ENCODE measurements at regions not wholly inside any gene's neighbourhood (a gene's known extent, or its start where the extent isn't known, plus 50 kb on each side); places are given as distances from the start of the nearest gene placed in this dataset.

DNA sequence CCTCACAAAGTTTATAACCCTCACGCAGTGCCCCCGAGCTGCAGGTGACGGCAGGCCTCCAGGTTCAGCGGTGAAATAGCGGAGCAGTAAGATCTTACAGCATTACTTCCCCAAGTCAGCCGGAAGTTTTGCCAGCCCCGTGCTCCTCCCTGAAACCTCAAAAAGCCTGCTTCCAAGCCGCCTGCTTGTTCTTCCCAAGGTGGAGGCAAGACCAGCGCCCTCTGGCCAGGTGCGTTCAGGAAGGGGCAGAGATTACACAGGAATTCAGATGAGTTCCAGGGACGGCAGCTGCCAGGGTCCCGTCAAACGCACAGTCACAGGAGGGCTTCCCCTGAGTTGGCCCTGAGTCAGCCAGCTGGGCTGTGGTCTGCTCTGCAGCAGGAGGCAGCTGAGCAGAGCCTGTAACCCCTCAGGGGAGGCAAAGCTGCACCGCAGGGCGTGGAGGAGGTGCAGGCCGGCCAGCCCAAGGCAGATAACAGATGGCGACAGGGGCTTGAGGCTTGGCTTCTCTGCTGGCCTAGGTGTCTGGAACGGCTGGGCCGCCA, 124.1 kb upstream of the RPS6KA2 start:
- no peak for DNase-seq (ENCODE audit: low read depth)

DNA sequence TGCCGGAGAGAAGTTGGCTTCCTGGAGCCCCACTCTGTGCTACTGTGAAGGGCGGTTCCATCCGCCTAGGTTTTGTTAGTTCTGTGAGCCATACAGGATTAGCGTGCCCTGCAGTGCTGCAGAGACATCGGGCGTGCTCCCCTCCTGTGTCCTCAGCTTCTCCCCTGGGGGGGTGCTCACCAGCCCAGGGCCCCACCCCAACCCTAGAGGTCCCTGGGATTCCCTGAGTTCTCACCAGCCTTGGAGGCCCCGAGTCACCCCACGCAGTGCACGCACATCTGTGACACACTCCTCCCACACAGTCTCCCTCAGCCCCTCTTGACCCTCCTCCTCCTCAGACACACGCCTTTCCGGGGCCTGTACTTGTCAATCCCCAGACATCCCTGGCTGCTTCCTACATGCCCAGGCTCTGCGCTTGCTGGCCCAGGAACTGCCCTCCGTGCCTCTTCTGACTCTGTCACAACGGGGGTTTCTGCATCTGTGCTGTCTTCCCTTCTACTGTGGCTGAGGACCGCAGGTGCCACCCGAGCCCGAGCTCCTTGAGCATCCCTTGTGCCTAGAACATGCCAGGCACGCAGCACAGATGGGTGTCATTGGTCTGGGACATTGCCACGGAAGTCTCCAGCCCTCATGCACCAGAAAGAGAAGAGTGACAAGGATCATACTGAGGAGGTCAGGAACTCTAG, 123.2 kb upstream of the RPS6KA2 start:
- no peak for DNase-seq (ENCODE audit: low read depth)

DNA sequence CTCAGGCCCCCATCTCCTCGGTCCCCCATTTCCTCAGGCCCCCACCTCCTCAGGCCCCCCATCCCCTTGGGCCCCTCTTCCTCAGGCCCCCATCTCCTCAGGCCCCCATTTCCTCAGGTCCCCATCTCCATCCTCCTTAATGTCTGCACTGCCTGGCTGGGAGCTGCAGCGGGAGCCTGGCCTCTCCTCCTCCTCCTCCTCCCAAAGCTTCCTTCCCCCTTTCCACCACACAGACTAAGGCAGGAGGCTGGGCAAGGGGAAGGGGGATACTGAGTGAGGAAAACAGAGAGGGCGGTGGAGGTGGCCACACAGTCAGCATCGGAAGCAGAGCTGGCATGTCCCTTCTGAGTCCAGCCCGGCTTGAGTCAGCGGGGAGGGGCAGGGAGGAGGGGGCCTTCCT, 122.6 kb upstream of the RPS6KA2 start:
- DNase-seq (ENCODE audit: low read depth) = no peak

DNA sequence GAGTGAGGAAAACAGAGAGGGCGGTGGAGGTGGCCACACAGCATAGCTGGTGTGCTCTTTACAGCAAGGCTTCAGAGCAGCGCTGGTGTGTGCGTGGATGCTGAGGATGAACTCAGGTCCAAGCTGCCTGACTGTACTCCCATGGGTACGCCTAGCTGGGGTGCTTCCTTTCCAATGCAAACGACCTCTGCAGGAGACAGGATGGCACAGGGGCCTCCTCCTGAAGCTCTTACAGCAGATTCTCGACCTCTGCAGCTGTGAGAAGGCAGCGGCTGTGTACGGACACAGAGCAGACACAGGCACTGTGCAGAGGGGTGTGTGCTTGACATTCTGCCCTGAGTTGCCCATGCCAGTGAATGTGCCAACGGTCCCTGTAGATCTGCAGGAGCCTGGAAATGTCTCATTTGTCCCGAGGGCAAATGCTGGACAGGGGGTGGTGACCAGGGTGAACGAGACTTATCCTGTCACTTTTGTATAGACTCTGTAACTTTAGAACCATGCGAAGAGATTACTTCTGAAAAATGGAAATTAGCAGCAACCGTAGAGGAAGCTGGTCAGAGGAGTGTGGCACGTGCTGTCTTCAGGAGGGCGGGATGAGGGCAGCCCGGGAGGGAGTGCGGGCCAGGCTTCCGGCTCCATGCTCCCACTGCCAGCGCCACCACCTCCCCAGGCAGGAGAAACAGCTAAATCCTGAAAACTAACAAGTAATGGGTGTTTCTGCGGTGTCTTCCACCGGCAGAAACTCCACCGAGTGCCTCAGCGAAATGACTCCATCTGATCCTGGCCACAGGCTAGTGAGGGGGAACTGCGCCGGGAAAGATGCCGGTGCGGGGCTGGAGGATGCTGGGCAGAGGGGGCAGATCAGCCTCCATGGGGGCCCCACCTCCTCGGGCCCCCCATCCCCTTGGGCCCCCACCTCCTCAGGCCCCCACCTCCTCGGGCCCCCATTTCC, 120.9 kb upstream of the RPS6KA2 start:
- DNase-seq (ENCODE audit: low read depth) = no peak

DNA sequence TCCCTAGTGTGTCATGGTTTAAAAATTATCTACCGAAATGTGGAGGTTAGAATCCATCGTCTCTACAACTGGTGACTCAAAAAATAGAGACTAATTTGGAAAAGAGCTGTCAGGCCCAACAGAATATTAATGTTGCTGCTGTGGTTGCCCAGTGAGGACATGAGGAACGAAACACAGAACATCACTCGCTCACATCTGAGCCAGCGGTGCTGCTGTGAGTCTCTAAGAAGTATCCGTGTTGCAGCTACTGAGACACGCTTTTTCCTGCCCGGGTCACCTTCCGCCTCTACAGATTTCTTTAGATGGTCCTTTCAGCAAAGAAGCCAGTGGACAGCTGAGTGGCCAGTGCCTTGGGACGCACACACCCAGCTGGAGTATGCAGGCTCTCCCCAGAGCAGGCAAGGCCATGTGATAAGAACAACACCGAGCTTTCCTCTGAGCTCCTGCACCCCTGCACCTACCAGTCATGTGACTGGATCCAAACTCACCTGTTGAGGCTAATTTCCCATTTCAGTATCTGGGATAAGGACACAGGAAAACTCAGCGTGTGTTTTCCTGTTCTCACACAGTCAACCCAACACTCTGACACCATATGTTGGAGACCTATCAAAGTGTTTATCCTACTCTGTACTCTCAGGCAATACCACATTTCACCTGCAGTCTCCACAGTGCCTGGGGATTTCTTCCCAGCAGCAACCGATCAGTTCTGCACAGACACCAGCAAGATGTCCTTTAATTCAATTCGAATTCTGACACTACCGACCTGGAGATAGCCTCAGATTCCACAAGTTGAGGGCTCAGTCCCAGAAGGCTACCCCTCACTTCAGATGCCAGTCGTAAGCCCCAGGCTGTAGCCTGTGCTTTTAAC, 119.0 kb upstream of the RPS6KA2 start:
- no peak for DNase-seq (ENCODE audit: low read depth)

DNA sequence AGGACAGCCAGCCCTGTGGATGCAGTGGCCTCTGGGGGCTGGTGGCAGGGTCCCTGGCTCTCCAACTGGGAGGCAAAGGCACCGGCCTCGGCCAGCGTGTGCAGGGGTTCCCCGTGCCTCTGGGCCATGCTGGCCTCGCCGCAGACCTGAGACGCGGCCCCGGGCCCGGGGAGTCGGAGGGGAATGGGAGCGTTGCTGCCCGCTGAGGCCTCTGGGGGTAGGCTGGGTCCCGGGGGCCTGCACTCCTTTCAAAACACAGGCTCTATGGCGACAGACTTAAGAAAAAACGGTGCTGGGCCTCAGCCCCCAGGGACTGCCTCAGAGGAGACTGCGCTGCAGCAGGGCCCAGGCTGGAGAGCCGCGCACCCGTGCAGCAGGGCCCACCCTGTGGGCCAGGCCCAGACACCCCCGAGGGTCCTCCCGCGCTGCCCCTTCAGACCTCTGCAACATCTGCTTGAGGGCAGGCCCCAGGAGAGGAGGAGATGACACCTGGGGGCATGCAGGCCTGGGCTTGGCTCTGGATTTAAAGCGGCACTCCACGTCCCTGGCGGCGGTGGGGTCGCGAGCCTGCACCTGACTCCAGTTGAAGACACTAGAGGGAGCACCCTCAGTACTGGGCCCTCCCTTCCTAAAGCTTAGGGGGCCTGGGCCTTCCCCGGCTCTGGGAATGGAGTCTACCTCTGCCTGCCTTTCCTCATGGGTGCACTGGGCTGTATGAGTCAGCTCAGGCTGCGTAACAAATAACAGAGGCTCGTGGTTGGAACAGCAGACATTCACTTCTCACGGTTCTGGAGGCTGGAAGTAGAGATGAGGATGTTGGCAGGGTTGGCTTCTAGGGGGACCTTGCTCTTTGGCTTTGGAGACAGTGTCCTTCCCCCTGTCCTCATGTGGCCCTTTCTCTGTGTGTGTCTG, 117.4 kb upstream of the RPS6KA2 start:
- DNase-seq (ENCODE audit: low read depth) = no peak

DNA sequence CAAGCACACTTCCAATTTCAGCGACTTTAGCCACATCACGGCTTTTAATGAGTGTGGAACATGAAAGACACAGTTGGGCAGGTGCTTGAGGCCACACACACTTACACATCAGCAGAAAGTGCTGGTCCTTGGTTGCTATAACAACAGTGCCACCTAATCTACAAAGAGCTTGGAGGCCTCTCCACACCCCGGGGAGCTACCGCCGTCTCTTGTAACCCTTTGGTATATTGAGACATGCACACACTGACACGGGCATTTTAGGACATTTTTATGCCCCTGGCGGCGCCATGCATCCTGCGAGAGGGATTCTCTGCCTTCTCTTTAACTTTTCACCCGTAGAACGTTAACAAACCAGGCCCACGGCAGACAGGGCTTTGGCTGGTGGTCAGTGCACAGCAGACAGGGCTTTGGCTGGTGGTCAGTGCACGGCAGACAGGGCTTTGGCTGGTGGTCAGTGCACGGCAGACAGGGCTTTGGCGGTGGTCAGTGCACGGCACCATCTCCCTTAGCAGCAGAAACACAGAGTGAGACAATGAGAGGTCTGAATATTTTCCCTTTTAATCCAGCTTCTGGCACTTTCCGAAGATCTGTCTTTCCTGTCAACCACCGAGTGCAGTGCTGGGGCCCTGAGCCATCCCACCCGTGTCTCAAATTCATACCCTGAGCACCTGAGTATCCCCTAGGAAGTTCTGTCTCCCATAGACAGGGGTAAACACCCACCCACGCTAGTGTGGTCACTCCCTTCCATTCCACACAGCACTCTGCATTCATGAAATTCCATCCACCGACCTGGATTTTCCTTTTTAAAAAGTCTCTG, 116.6 kb upstream of the RPS6KA2 start:
- no peak for DNase-seq (ENCODE audit: low read depth)

DNA sequence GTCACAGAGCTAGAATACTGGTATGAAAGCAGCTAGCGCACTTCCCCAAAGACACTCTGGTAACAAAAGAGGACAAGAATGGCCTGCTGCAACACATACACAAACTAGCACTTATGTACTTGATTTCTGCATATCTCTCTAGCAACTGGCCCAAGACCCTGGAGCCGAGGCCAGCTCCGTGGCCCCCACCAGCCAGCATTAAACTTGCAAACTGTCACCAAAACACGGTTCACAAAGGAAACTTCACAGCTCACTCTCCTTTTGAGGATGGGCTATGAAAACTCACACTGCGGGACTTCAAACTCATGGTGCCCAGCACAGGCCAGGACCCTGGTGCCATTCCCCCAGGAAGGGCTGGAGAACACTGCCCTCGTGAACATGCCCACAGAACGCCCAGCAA, 115.9 kb upstream of the RPS6KA2 start:
- DNase-seq (ENCODE audit: low read depth) = no peak

DNA sequence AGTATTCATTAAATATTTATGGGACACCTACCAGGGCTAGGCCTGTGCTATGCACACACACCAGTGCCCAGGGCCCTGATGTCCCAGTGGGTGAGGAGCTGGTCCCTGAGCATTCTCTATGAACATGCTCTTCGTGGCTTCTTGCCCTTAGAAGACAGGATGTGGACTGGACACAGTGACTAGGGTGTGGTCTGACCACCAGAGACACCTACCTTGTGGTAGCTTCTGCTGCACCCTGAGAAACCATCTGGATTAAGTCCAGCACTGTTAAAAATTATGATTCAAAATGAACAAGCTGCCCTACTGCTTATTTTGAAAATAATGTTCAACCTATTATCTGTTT, 112.9 kb upstream of the RPS6KA2 start:
- no peak for DNase-seq (ENCODE audit: low read depth)

DNA sequence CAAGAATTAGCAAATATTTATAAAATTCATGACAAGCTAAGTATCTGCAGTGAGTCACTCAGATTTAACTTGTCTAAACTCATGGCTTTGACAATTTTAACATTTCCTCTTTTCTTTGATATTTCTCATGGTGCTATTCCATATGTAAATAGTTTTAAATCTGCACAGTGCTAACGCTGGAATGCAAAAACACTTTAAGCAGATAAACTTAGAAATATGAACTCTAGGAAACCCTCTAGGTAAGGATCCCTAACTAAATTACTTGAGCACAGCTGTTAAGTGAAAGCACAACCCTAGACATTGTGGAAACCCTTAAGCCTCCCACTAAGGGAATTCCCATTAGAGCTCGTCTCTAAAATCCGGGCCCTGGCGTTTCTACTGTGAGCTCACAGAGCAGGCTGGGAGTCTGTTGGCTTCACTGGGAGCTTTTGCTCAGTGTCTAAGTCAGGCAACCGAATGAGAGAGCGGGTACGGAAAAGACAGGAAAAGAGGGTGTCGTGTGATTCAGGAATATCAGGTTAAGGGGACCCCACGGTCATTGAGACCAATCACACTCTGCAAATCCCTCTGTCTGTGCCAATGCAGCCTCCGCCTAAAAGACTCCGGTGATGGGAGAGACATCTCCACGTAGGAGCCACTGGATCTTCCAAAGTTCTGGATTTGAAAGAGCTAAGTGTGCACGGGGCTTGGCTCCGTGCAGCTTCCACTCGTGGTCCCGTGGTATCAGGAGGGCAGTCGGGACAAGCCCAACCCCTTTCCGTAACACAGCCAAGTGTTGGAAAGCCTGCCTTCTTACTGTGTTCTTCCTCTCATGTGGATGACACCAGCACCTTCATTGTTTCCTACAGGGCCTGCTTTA, 112.3 kb upstream of the RPS6KA2 start:
- DNase-seq (ENCODE audit: low read depth) = no peak

DNA sequence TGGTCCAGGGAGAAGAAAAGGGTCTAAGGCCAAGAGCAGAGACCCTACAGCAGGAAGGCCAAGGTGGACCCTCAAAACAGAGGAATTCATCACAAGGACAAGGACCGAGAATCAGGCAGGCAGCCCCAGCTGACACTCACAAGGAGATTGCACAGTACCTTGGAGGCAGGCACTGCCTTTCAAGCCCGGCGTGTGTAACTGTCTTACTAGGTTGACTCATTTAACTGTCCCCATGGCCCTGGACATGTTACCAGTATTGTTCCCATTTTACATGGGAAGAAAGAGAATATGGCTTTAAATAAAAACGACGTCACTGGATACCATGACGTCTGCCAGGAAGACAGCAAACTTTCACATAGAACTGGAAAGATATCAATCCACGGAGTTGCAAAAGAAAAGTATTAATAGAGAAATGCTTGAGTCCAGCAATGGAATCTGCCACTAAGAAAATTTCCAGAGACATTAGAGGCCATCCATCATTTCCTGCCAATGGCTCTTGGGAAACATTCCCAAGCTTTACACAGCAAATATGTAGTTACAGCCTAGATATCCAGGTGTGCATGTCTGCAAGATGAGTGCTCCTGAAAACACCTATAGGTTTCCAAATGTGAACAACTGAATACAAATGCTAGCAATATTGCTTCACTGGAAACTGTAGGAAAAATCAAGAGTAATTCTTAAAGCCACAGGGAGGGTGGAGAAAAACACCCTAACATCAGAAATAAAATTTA, 111.5 kb upstream of the RPS6KA2 start:
- no peak for DNase-seq (ENCODE audit: low read depth)

DNA sequence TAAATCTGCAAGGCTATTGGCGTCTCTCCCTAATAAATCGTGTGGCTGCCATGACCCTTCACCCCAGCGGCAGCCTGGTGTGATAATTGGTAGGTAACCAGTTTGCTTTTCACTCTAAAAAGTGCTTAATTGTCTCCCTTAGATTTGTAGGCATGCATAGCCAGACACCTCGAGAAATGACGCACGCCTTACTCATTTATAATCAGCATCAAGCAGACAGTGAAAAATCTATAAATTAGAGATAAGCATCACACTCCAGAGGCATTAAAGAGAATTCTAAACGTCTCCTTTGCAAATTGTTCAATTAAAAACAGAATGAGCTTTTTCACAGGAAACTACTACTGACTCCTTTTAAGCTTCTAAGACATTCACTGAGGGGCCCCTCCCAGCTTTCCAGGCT, 110.2 kb upstream of the RPS6KA2 start:
- no peak for DNase-seq (ENCODE audit: low read depth)

DNA sequence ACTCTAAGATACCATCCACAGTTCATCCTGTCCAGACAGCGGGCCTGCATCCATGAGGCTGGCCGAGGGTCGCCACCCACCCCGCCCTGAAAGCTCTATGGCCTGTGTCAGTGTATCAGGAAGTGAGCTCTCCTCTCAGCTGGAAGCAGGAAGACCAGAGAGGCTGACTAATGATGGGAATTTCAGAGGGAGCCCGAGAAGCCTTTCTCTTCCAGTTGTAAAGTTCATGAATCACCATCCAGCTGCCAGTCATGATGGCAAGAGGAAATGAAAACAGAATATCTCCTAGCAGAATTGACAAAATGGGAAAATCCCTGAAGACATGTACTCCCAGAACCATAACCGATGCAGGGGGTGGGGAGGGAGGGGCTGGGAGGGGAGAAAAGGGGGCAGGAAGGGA, 109.6 kb upstream of the RPS6KA2 start:
- no peak for DNase-seq (ENCODE audit: low read depth)

DNA sequence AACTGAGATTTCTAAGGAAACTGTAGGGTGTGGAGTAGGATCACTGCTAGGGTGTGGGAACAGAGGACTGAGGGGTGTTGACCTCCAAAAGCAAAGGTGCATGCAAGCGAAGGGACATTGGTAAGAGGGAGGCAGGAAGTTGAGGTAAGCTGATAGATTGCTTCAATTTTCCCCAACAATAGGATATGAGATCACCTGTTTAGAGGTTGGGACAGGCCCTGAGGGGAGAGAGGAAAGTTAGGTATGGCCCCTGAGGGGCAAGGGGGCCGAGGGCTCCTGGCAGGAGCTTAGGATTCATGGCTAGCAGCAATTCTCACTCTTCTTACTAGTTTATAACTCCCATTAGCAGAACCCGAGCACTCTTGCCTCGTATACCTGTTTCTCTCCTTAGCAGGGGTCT, 106.8 kb upstream of the RPS6KA2 start:
- DNase-seq (ENCODE audit: low read depth) = no peak

DNA sequence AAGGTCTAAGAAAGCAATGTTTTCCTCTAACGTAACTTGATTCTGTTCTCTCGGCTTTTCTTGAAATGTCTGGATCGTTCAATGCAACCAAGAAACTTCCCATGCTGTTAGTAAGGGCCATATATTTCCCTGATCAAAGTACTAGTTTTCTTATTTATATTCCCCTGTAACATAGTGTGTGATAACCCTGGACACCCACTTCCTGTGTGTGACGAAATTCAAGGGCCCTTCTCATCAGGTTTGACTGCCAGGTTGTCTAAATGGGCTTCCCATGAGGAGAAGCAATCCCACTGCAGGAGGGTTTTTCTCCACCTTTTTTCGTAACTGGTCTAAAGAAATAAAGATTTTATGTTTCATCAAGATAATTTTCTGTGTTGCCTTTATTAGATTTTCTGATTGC, 102.6 kb upstream of the RPS6KA2 start:
- DNase-seq (ENCODE audit: low read depth) = no peak

DNA sequence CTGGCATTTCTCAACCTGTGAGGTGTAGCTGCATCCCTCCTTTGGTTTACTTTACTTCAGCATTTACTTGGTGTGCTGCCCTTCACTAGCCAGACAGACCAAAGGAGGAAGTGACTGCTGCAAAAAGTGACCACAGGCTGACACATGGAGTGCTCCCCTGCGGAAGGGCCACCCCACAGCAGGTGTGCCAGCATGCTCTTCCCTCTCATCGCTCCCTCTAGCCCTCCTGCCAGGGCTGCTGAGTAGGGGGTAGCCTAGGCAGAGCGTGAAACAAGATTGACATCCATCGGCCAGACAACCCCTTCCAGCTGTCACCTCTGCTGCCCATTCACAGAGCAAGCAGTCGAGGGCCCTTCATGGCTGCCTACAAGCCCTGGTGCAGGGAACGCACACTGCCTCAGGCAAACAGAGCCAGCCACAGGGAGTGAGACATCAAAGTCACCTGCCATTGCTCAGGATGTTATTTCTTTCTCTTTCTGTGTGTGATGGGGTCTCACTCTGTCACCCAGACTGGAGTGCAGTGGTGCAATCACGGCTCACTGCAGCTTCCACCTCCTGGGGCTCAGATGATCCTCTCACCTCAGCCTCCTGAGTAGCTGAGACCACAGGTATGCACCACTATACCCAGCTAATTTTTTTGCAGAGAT, 102.0 kb upstream of the RPS6KA2 start:
- no peak for DNase-seq (ENCODE audit: low read depth)

DNA sequence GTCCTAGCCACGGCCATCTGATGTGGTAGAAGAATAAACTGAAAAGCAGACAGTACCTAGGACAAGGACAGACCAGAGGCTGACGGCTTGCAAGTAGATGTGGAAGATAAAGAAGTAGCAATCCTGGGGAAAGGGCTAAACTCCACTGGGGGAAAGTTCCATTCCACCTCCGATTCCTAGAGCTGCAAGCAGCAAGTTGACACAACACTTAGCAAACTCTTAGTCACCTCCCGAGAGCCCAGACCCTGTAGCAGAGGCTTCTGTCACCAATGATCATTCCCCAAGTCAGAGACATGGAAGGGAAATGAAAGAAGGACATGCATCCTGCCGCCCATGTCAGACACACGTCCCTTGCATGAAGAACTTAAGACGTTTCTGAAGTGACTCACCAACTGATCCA, 99.2 kb upstream of the RPS6KA2 start:
- no peak for DNase-seq (ENCODE audit: low read depth)

DNA sequence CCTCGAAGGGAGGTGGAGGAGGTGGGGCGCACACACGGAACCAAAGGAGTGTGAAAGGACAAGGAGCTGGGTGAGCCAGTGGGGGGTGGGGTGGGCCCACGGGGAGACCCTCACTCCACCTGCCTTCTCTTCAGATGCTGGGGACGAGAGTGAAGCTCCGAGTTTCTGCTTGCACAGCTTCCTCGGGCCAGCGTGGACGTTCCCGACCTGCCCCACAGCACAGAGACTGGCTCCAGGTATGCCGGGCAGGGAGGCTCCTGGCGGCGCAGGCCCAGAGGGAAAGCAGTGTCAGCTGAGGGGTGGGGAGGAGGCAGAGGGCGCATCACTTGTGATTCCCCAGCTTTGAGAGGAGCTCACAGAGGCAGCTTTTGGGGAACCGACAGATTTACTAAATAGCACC, 98.5 kb upstream of the RPS6KA2 start:
- DNase-seq (ENCODE audit: low read depth) = no peak
